ENCODE measurements at regions not wholly inside any gene's neighbourhood (a gene's known extent, or its start where the extent isn't known, plus 50 kb on each side); places are given as distances from the start of the nearest gene placed in this dataset.

GRCh38 chr9:35553670-35554543, 51.2 kb upstream of the TESK1 start:
- TF ChIP-seq CTCF (IDR thresholded peaks at IDR 0.05; ENCODE audit: low read length, missing control alignments), result peak; percentile 86

GRCh38 chr9:35555246-35555701, 49.8 kb upstream of the TESK1 start:
- DNase-seq (ENCODE audit: low read depth), result no peak
- no peak overlapping the region for H3K4me3 ChIP-seq (replicated peaks; ENCODE audit: low read depth, low read length)
- no peak for TF ChIP-seq CTCF (IDR thresholded peaks at IDR 0.05; ENCODE audit: low read length, missing control alignments)

More at GRCh38 chr9:35553670-35554543, 51.2 kb upstream of the TESK1 start:
- DNase-seq (ENCODE audit: low read depth), result peak; percentile 87
- no peak overlapping the region for H3K4me3 ChIP-seq (replicated peaks; ENCODE audit: low read depth, low read length)

All from fibroblast of pulmonary artery (primary cell).